WTC11 (cell line): ENCODE measurements at regions not wholly inside any gene's neighbourhood (a gene's known extent, or its start where the extent isn't known, plus 50 kb on each side); places are given as distances from the start of the nearest gene placed in this dataset.
"Not testable (repeated sequence)": the region's sequence is repeated elsewhere in the genome, so short reads cannot be mapped to it uniquely, and the experiment has no call there.

Source experiments
- ATAC-seq: fragments of 200-7000 bp; cut with Tn5 transposase; 2 replicates; pipeline ENCODE4 v1.10.0; 2021; ENCODE audit warnings: mild to moderate bottlenecking, moderate library complexity
- CTCF ChIA-PET: fragments of 300-600 bp; sonication (Branson Sonifier 250); formaldehyde crosslinking; loops from one replicate; lab custom pipeline; 2021; ENCODE audit warnings: antibody characterized with exemption; lab: Charles Lee
- POLR2A ChIA-PET: fragments of 350-600 bp; sonication (Branson Sonifier 250); formaldehyde crosslinking; loops from one replicate; lab custom pipeline; 2021; ENCODE audit warnings: antibody characterized with exemption; lab: Charles Lee
- DNase-seq: peaks from one replicate; pipeline ENCODE4 v3.0.0; 2021; ENCODE audit warnings: low spot score
- H3K27ac Mint-ChIP-seq: 2 replicates; pipeline ENCODE4 v1.8.0; 2021; ENCODE audit warnings: mixed read lengths
- H3K27me3 Mint-ChIP-seq: 2 replicates; pipeline ENCODE4 v1.8.0; 2021; ENCODE audit warnings: low read depth, mild to moderate bottlenecking, moderate library complexity, mixed read lengths
- H3K36me3 Mint-ChIP-seq: 2 replicates; pipeline ENCODE4 v1.8.0; 2021; ENCODE audit warnings: mixed read lengths
- H3K4me1 Mint-ChIP-seq: 2 replicates; pipeline ENCODE4 v1.8.0; 2022; ENCODE audit warnings: mixed read lengths
- H3K4me3 Mint-ChIP-seq: 2 replicates; pipeline ENCODE4 v1.8.0; 2021; ENCODE audit warnings: mild to moderate bottlenecking, moderate library complexity, mixed read lengths
- H3K9me3 Mint-ChIP-seq: 2 replicates; pipeline ENCODE4 v1.8.0; 2021; ENCODE audit warnings: mixed read lengths

- H3K9me3 Mint-ChIP-seq, CTCF ChIA-PET, H3K4me3 Mint-ChIP-seq, H3K36me3 Mint-ChIP-seq, H3K27ac Mint-ChIP-seq, POLR2A ChIA-PET, ATAC-seq, H3K27me3 Mint-ChIP-seq, DNase-seq: not testable (repeated sequence)
- H3K4me1 Mint-ChIP-seq: peaks cover 47% of the 10 kb centered on the region
Measured at GRCh38 chr11:67940440-67940839, 63.5 kb downstream of the UNC93B1 start.

GRCh38 chr11:67938964-67939363, 64.9 kb downstream of the UNC93B1 start:
- H3K9me3 Mint-ChIP-seq, DNase-seq, H3K36me3 Mint-ChIP-seq, H3K4me3 Mint-ChIP-seq, ATAC-seq, H3K27me3 Mint-ChIP-seq, H3K27ac Mint-ChIP-seq, POLR2A ChIA-PET: not testable (repeated sequence)
- H3K4me1 Mint-ChIP-seq: peaks cover 38% of the 10 kb centered on the region
- CTCF ChIA-PET: interaction anchor here (0.7 kb wide), 1 partner anchor 36 kb away, joined by 3 read pairs; no protein-coding TSS in a partner anchor

GRCh38 chr11:67938371-67938770, 65.5 kb downstream of the UNC93B1 start:
- CTCF ChIA-PET: interaction anchor here (0.7 to 1.5 kb wide), 2 partner anchors 17 to 35 kb away, joined by 3 read pairs; no protein-coding TSS in a partner anchor
- ATAC-seq, H3K4me3 Mint-ChIP-seq, DNase-seq, H3K36me3 Mint-ChIP-seq, H3K9me3 Mint-ChIP-seq, H3K27ac Mint-ChIP-seq, POLR2A ChIA-PET, H3K27me3 Mint-ChIP-seq: not testable (repeated sequence)
- H3K4me1 Mint-ChIP-seq: peaks cover 32% of the 10 kb centered on the region

GRCh38 chr11:67923565-67923964, 80.3 kb downstream of the UNC93B1 start:
- POLR2A ChIA-PET, CTCF ChIA-PET, H3K36me3 Mint-ChIP-seq, ATAC-seq, H3K27me3 Mint-ChIP-seq, DNase-seq, H3K4me3 Mint-ChIP-seq: not testable (repeated sequence)
- peak overlapping the region; percentile 77 for H3K27ac Mint-ChIP-seq
- H3K9me3 Mint-ChIP-seq: peaks cover 15% of the 10 kb centered on the region
- peaks cover 21% of the 10 kb centered on the region for H3K4me1 Mint-ChIP-seq

GRCh38 chr11:67920546-67920945, 83.4 kb downstream of the UNC93B1 start:
- H3K36me3 Mint-ChIP-seq, CTCF ChIA-PET, DNase-seq, H3K27me3 Mint-ChIP-seq, H3K27ac Mint-ChIP-seq, H3K4me3 Mint-ChIP-seq, ATAC-seq, POLR2A ChIA-PET: not testable (repeated sequence)
- H3K4me1 Mint-ChIP-seq: peaks cover 27% of the 10 kb centered on the region
- H3K9me3 Mint-ChIP-seq: peaks cover 14% of the 10 kb centered on the region

- ATAC-seq, H3K27me3 Mint-ChIP-seq, DNase-seq, H3K4me3 Mint-ChIP-seq, POLR2A ChIA-PET, H3K27ac Mint-ChIP-seq, CTCF ChIA-PET: not testable (repeated sequence)
- Mint-ChIP-seq H3K4me1 (peaks cover 19% of the 10 kb centered on the region), H3K36me3 (peaks cover 23% of the 10 kb centered on the region), H3K9me3 (peaks cover 40% of the 10 kb centered on the region)
Measured at GRCh38 chr11:67912184-67912583, 91.7 kb downstream of the UNC93B1 start.

GRCh38 chr11:67911211-67911610, 92.7 kb downstream of the UNC93B1 start:
- Mint-ChIP-seq H3K9me3 (peaks cover 40% of the 10 kb centered on the region), H3K27ac (peak overlapping the region; percentile 36), H3K4me1 (peaks cover 17% of the 10 kb centered on the region), H3K36me3 (peaks cover 23% of the 10 kb centered on the region)
- H3K4me3 Mint-ChIP-seq, H3K27me3 Mint-ChIP-seq, ATAC-seq, POLR2A ChIA-PET: not testable (repeated sequence)
- peak; percentile 27 for DNase-seq
- CTCF ChIA-PET: interaction anchor here (1.7 kb wide), 1 partner anchor 44 kb away, joined by 10 read pairs; no protein-coding TSS in a partner anchor

- H3K27ac Mint-ChIP-seq: peak overlapping the region; percentile 36
- H3K36me3 Mint-ChIP-seq: peaks cover 23% of the 10 kb centered on the region
- POLR2A ChIA-PET, ATAC-seq, H3K4me3 Mint-ChIP-seq, H3K27me3 Mint-ChIP-seq, DNase-seq: not testable (repeated sequence)
- H3K4me1 Mint-ChIP-seq: peaks cover 14% of the 10 kb centered on the region
- CTCF ChIA-PET: interaction anchor here (1.7 kb wide), 1 partner anchor 45 kb away, joined by 10 read pairs; no protein-coding TSS in a partner anchor
- peaks cover 40% of the 10 kb centered on the region for H3K9me3 Mint-ChIP-seq
Measured at GRCh38 chr11:67910803-67911202, 93.1 kb downstream of the UNC93B1 start.

- Mint-ChIP-seq H3K9me3 (peaks cover 19% of the 10 kb centered on the region), H3K4me1 (peaks cover 19% of the 10 kb centered on the region)
- DNase-seq, H3K36me3 Mint-ChIP-seq, H3K4me3 Mint-ChIP-seq, H3K27ac Mint-ChIP-seq, H3K27me3 Mint-ChIP-seq, CTCF ChIA-PET, POLR2A ChIA-PET, ATAC-seq: not testable (repeated sequence)
Measured at GRCh38 chr11:67906969-67907368, 96.9 kb downstream of the UNC93B1 start.

- H3K9me3 Mint-ChIP-seq, DNase-seq, H3K36me3 Mint-ChIP-seq, POLR2A ChIA-PET, H3K4me3 Mint-ChIP-seq, ATAC-seq, CTCF ChIA-PET, H3K27ac Mint-ChIP-seq, H3K27me3 Mint-ChIP-seq, H3K4me1 Mint-ChIP-seq: not testable (repeated sequence)
Measured at GRCh38 chr11:67899462-67899861, 104.4 kb downstream of the UNC93B1 start.

- H3K4me3 Mint-ChIP-seq, POLR2A ChIA-PET, CTCF ChIA-PET: not testable (repeated sequence)
Measured at GRCh38 chr11:67893487-67893886, 110.4 kb downstream of the UNC93B1 start.

GRCh38 chr11:67889646-67890045, 114.3 kb downstream of the UNC93B1 start:
- DNase-seq, ATAC-seq, CTCF ChIA-PET, H3K4me3 Mint-ChIP-seq, POLR2A ChIA-PET, H3K27me3 Mint-ChIP-seq, H3K27ac Mint-ChIP-seq: not testable (repeated sequence)
- H3K4me1 Mint-ChIP-seq: peaks cover 35% of the 10 kb centered on the region
- peaks cover 20% of the 10 kb centered on the region for H3K9me3 Mint-ChIP-seq
- peaks cover 24% of the 10 kb centered on the region for H3K36me3 Mint-ChIP-seq

More at GRCh38 chr11:67893487-67893886, 110.4 kb downstream of the UNC93B1 start:
- not testable (repeated sequence) for H3K27me3 Mint-ChIP-seq, H3K27ac Mint-ChIP-seq, ATAC-seq, H3K4me1 Mint-ChIP-seq, DNase-seq
- peaks cover 30% of the 10 kb centered on the region for H3K36me3 Mint-ChIP-seq
- peaks cover 25% of the 10 kb centered on the region for H3K9me3 Mint-ChIP-seq

GRCh38 chr11:67888056-67888455, 115.8 kb downstream of the UNC93B1 start:
- CTCF ChIA-PET, ATAC-seq, POLR2A ChIA-PET, H3K4me3 Mint-ChIP-seq, H3K27ac Mint-ChIP-seq, H3K27me3 Mint-ChIP-seq, DNase-seq: not testable (repeated sequence)
- Mint-ChIP-seq H3K4me1 (peaks cover 51% of the 10 kb centered on the region), H3K9me3 (peaks cover 12% of the 10 kb centered on the region), H3K36me3 (peaks cover 12% of the 10 kb centered on the region)
